SK-N-MC (cell line): ENCODE measurements at regions not wholly inside any gene's neighbourhood (a gene's known extent, or its start where the extent isn't known, plus 50 kb on each side); places are given as distances from the start of the nearest gene placed in this dataset.

ENCODE experiments used
- EZH2 ChIP-seq: fragments of 200-600 bp; sonication (generic); IDR thresholded peaks from one replicate; pipeline ENCODE4 v1.6.1; 2017; ENCODE audit warnings: antibody characterized with exemption
- POLR2AphosphoS5 ChIP-seq: IDR thresholded peaks from 2 replicates; pipeline ENCODE4 v1.6.1; 2012; ENCODE audit warnings: mild to moderate bottlenecking, low read depth, low read length, borderline replicate concordance

GRCh38 chr3:31116651-31117050 is 222.2 kb upstream of the GADL1 start:
- TF ChIP-seq POLR2AphosphoS5 (no peak), EZH2 (no peak)
